ENCODE measurements at regions not wholly inside any gene's neighbourhood (a gene's known extent, or its start where the extent isn't known, plus 50 kb on each side); places are given as distances from the start of the nearest gene placed in this dataset.

- H3K9me3 ChIP-seq = no peaks in the 10 kb centered on the region
- H3K4me3 ChIP-seq = no peak overlapping the region
- H3K36me3 ChIP-seq (replicated peaks) = no peaks in the 10 kb centered on the region
- in situ Hi-C loops (cut with MboI; ENCODE audit: low sequenced_read_pairs) = no loop called here
- no peak for DNase-seq (ENCODE audit: low spot score in 2 of 2)
- no peaks in the 10 kb centered on the region for H3K27me3 ChIP-seq (ENCODE audit: low read depth)
- no peaks in the 10 kb centered on the region for H3K4me1 ChIP-seq
Observed at GRCh38 chr2:7826656-7827055, 855.2 kb upstream of the ID2 start.

GRCh38 chr2:7829241-7829640 lies 852.6 kb upstream of the ID2 start:
- Histone ChIP-seq H3K4me1 (no peaks in the 10 kb centered on the region), H3K36me3 (replicated peaks) (no peaks in the 10 kb centered on the region), H3K4me3 (no peak overlapping the region), H3K9me3 (no peaks in the 10 kb centered on the region), H3K27me3 (ENCODE audit: low read depth) (no peaks in the 10 kb centered on the region)
- no peak for DNase-seq (ENCODE audit: low spot score in 2 of 2)
- in situ Hi-C loops (cut with MboI; ENCODE audit: low sequenced_read_pairs) = no loop called here

- Histone ChIP-seq H3K9me3 (no peaks in the 10 kb centered on the region), H3K27me3 (ENCODE audit: low read depth) (no peaks in the 10 kb centered on the region), H3K4me1 (no peaks in the 10 kb centered on the region), H3K36me3 (replicated peaks) (no peaks in the 10 kb centered on the region), H3K4me3 (no peak overlapping the region)
- in situ Hi-C loops (cut with MboI; ENCODE audit: low sequenced_read_pairs) = no loop called here
- no peak for DNase-seq (ENCODE audit: low spot score in 2 of 2)
Observed at GRCh38 chr2:7830616-7831015, 851.2 kb upstream of the ID2 start.

GRCh38 chr2:7835151-7835550 lies 846.7 kb upstream of the ID2 start:
- no peak for DNase-seq (ENCODE audit: low spot score in 2 of 2)
- in situ Hi-C loops (cut with MboI; ENCODE audit: low sequenced_read_pairs) = no loop called here
- Histone ChIP-seq H3K4me3 (no peak overlapping the region), H3K9me3 (no peaks in the 10 kb centered on the region), H3K27me3 (ENCODE audit: low read depth) (no peaks in the 10 kb centered on the region), H3K36me3 (replicated peaks) (no peaks in the 10 kb centered on the region), H3K4me1 (no peaks in the 10 kb centered on the region)

- no peaks in the 10 kb centered on the region for H3K36me3 ChIP-seq (replicated peaks)
- DNase-seq (ENCODE audit: low spot score in 2 of 2) = no peak
- in situ Hi-C loops (cut with MboI; ENCODE audit: low sequenced_read_pairs) = no loop called here
- H3K4me3 ChIP-seq = no peak overlapping the region
- H3K27me3 ChIP-seq (ENCODE audit: low read depth) = no peaks in the 10 kb centered on the region
- no peaks in the 10 kb centered on the region for H3K4me1 ChIP-seq
- no peaks in the 10 kb centered on the region for H3K9me3 ChIP-seq
Observed at GRCh38 chr2:7835693-7836680, 845.9 kb upstream of the ID2 start.

GRCh38 chr2:7837237-7837760 lies 844.6 kb upstream of the ID2 start:
- H3K4me1 ChIP-seq = no peaks in the 10 kb centered on the region
- DNase-seq (ENCODE audit: low spot score in 2 of 2) = no peak
- no peaks in the 10 kb centered on the region for H3K27me3 ChIP-seq (ENCODE audit: low read depth)
- H3K36me3 ChIP-seq (replicated peaks) = no peaks in the 10 kb centered on the region
- in situ Hi-C loops (cut with MboI; ENCODE audit: low sequenced_read_pairs) = no loop called here
- H3K4me3 ChIP-seq = no peak overlapping the region
- no peaks in the 10 kb centered on the region for H3K9me3 ChIP-seq

- Histone ChIP-seq H3K4me3 (no peak overlapping the region), H3K4me1 (no peaks in the 10 kb centered on the region), H3K9me3 (no peaks in the 10 kb centered on the region), H3K36me3 (replicated peaks) (no peaks in the 10 kb centered on the region), H3K27me3 (ENCODE audit: low read depth) (no peaks in the 10 kb centered on the region)
- in situ Hi-C loops (cut with MboI; ENCODE audit: low sequenced_read_pairs) = no loop called here
- DNase-seq (ENCODE audit: low spot score in 2 of 2) = no peak
Observed at GRCh38 chr2:7838669-7839068, 843.2 kb upstream of the ID2 start.

- Histone ChIP-seq H3K4me3 (no peak overlapping the region), H3K4me1 (no peaks in the 10 kb centered on the region), H3K9me3 (no peaks in the 10 kb centered on the region), H3K27me3 (ENCODE audit: low read depth) (no peaks in the 10 kb centered on the region), H3K36me3 (replicated peaks) (no peaks in the 10 kb centered on the region)
- DNase-seq (ENCODE audit: low spot score in 2 of 2) = no peak
- in situ Hi-C loops (cut with MboI; ENCODE audit: low sequenced_read_pairs) = no loop called here
Observed at GRCh38 chr2:7840651-7841380, 841.0 kb upstream of the ID2 start.

GRCh38 chr2:7841751-7842150 lies 840.1 kb upstream of the ID2 start:
- in situ Hi-C loops (cut with MboI; ENCODE audit: low sequenced_read_pairs) = no loop called here
- Histone ChIP-seq H3K4me3 (no peak overlapping the region), H3K9me3 (no peaks in the 10 kb centered on the region), H3K27me3 (ENCODE audit: low read depth) (no peaks in the 10 kb centered on the region), H3K36me3 (replicated peaks) (no peaks in the 10 kb centered on the region), H3K4me1 (no peaks in the 10 kb centered on the region)
- no peak for DNase-seq (ENCODE audit: low spot score in 2 of 2)

- no peaks in the 10 kb centered on the region for H3K27me3 ChIP-seq (ENCODE audit: low read depth)
- H3K9me3 ChIP-seq = no peaks in the 10 kb centered on the region
- in situ Hi-C loops (cut with MboI; ENCODE audit: low sequenced_read_pairs) = no loop called here
- no peaks in the 10 kb centered on the region for H3K36me3 ChIP-seq (replicated peaks)
- no peak overlapping the region for H3K4me3 ChIP-seq
- H3K4me1 ChIP-seq = no peaks in the 10 kb centered on the region
- DNase-seq (ENCODE audit: low spot score in 2 of 2) = no peak
Observed at GRCh38 chr2:7844414-7844965, 837.4 kb upstream of the ID2 start.

- H3K36me3 ChIP-seq (replicated peaks) = no peaks in the 10 kb centered on the region
- no peak for DNase-seq (ENCODE audit: low spot score in 2 of 2)
- in situ Hi-C loops (cut with MboI; ENCODE audit: low sequenced_read_pairs) = no loop called here
- no peak overlapping the region for H3K4me3 ChIP-seq
- H3K4me1 ChIP-seq = no peaks in the 10 kb centered on the region
- H3K9me3 ChIP-seq = no peaks in the 10 kb centered on the region
- no peaks in the 10 kb centered on the region for H3K27me3 ChIP-seq (ENCODE audit: low read depth)
Observed at GRCh38 chr2:7845332-7845731, 836.5 kb upstream of the ID2 start.

GRCh38 chr2:7846607-7847006 lies 835.2 kb upstream of the ID2 start:
- H3K36me3 ChIP-seq (replicated peaks) = no peaks in the 10 kb centered on the region
- no peaks in the 10 kb centered on the region for H3K9me3 ChIP-seq
- H3K4me3 ChIP-seq = no peak overlapping the region
- no peak for DNase-seq (ENCODE audit: low spot score in 2 of 2)
- no peaks in the 10 kb centered on the region for H3K4me1 ChIP-seq
- in situ Hi-C loops (cut with MboI; ENCODE audit: low sequenced_read_pairs) = no loop called here
- no peaks in the 10 kb centered on the region for H3K27me3 ChIP-seq (ENCODE audit: low read depth)

- no peak for DNase-seq (ENCODE audit: low spot score in 2 of 2)
- in situ Hi-C loops (cut with MboI; ENCODE audit: low sequenced_read_pairs) = no loop called here
Observed at GRCh38 chr2:7847321-7847720, 834.5 kb upstream of the ID2 start.

GRCh38 chr2:7849027-7849426 lies 832.8 kb upstream of the ID2 start:
- Histone ChIP-seq H3K9me3 (no peaks in the 10 kb centered on the region), H3K4me1 (no peaks in the 10 kb centered on the region), H3K27me3 (ENCODE audit: low read depth) (no peaks in the 10 kb centered on the region), H3K4me3 (no peak overlapping the region), H3K36me3 (replicated peaks) (no peaks in the 10 kb centered on the region)
- in situ Hi-C loops (cut with MboI; ENCODE audit: low sequenced_read_pairs) = no loop called here
- DNase-seq (ENCODE audit: low spot score in 2 of 2) = no peak

More at GRCh38 chr2:7847321-7847720, 834.5 kb upstream of the ID2 start:
- H3K9me3 ChIP-seq = no peaks in the 10 kb centered on the region
- H3K4me3 ChIP-seq = no peak overlapping the region
- no peaks in the 10 kb centered on the region for H3K36me3 ChIP-seq (replicated peaks)
- no peaks in the 10 kb centered on the region for H3K4me1 ChIP-seq
- no peaks in the 10 kb centered on the region for H3K27me3 ChIP-seq (ENCODE audit: low read depth)

Measured in HAP-1 (cell line).